ENCODE measurements at regions not wholly inside any gene's neighbourhood (a gene's known extent, or its start where the extent isn't known, plus 50 kb on each side); places are given as distances from the start of the nearest gene placed in this dataset.

- no peak overlapping the region for H2AFZ ChIP-seq (ENCODE audit: low read depth)
- TF ChIP-seq, protein P1, sequence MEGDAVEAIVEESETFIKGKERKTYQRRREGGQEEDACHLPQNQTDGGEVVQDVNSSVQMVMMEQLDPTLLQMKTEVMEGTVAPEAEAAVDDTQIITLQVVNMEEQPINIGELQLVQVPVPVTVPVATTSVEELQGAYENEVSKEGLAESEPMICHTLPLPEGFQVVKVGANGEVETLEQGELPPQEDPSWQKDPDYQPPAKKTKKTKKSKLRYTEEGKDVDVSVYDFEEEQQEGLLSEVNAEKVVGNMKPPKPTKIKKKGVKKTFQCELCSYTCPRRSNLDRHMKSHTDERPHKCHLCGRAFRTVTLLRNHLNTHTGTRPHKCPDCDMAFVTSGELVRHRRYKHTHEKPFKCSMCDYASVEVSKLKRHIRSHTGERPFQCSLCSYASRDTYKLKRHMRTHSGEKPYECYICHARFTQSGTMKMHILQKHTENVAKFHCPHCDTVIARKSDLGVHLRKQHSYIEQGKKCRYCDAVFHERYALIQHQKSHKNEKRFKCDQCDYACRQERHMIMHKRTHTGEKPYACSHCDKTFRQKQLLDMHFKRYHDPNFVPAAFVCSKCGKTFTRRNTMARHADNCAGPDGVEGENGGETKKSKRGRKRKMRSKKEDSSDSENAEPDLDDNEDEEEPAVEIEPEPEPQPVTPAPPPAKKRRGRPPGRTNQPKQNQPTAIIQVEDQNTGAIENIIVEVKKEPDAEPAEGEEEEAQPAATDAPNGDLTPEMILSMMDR (conservative IDR thresholded peaks at IDR 0.05; ENCODE audit: low read depth, low read length) = no peak
- no peak overlapping the region for H3K4me2 ChIP-seq
- no peak overlapping the region for H3K4me3 ChIP-seq (IDR thresholded peaks at IDR 0.05; ENCODE audit: insufficient read depth, low read depth, low read length)
- H3K9ac ChIP-seq = no peak overlapping the region
- peaks cover 5% of the 10 kb centered on the region; the same call in 1 of the 2 replicates for H3K27me3 ChIP-seq (ENCODE audit: insufficient read depth, low read depth)
- H3K4me1 ChIP-seq (ENCODE audit: low read depth, poor library complexity, severe bottlenecking) = no peaks in the 10 kb centered on the region
- no peak overlapping the region for H3K27ac ChIP-seq
- no peaks in the 10 kb centered on the region for H4K20me1 ChIP-seq (ENCODE audit: insufficient read depth)
- H3K36me3 ChIP-seq (ENCODE audit: insufficient read depth) = no peaks in the 10 kb centered on the region
- no peaks in the 10 kb centered on the region for H3K79me2 ChIP-seq (ENCODE audit: insufficient read depth, low read depth)
Measured at GRCh38 chr1:30253807-30254440, 469.5 kb downstream of the MATN1 start.

DNA sequence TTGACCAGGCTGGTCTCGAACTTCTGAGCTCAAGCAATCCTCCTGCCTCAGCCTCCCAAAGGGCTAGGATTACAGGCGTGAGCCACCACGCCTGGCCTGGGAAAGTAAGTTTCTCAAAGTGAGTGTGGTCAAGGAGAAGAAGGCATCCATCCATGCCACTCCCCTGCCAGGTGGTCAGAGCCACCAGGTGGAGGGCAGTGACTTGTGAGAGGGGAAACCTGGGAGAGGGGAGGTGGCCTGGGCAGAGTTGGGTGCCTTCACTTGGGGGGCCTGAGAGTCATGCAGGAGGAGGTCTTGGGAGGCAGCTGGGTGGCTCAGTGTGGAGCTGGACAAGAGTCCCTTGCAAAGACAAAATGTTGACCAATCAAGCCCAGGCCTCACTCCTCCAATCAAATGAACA is 470.0 kb downstream of the MATN1 start:
- no peaks in the 10 kb centered on the region for H3K79me2 ChIP-seq (ENCODE audit: insufficient read depth, low read depth)
- H3K27ac ChIP-seq = no peak overlapping the region
- H3K4me3 ChIP-seq (IDR thresholded peaks at IDR 0.05; ENCODE audit: insufficient read depth, low read depth, low read length) = no peak overlapping the region
- H3K4me2 ChIP-seq = no peak overlapping the region
- no peak overlapping the region for H3K9ac ChIP-seq
- H3K27me3 ChIP-seq (ENCODE audit: insufficient read depth, low read depth) = peaks cover 5% of the 10 kb centered on the region; the same call in 1 of the 2 replicates
- no peaks in the 10 kb centered on the region for H3K4me1 ChIP-seq (ENCODE audit: low read depth, poor library complexity, severe bottlenecking)
- no peak overlapping the region for H2AFZ ChIP-seq (ENCODE audit: low read depth)
- H3K36me3 ChIP-seq (ENCODE audit: insufficient read depth) = no peaks in the 10 kb centered on the region
- H4K20me1 ChIP-seq (ENCODE audit: insufficient read depth) = no peaks in the 10 kb centered on the region
- TF ChIP-seq, protein P1 (conservative IDR thresholded peaks at IDR 0.05; ENCODE audit: low read depth, low read length) = no peak

GRCh38 chr1:30250984-30251850 is 472.2 kb downstream of the MATN1 start:
- H3K4me1 ChIP-seq (ENCODE audit: low read depth, poor library complexity, severe bottlenecking) = no peaks in the 10 kb centered on the region
- H3K36me3 ChIP-seq (ENCODE audit: insufficient read depth) = no peaks in the 10 kb centered on the region
- no peak overlapping the region for H3K4me3 ChIP-seq (IDR thresholded peaks at IDR 0.05; ENCODE audit: insufficient read depth, low read depth, low read length)
- H3K4me2 ChIP-seq = no peak overlapping the region
- H3K79me2 ChIP-seq (ENCODE audit: insufficient read depth, low read depth) = no peaks in the 10 kb centered on the region
- TF ChIP-seq, protein P1 (conservative IDR thresholded peaks at IDR 0.05; ENCODE audit: low read depth, low read length) = no peak
- H3K9ac ChIP-seq = no peak overlapping the region
- H2AFZ ChIP-seq (ENCODE audit: low read depth) = no peak overlapping the region
- peaks cover 11% of the 10 kb centered on the region; the same call in 1 of the 2 replicates for H3K27me3 ChIP-seq (ENCODE audit: insufficient read depth, low read depth)
- H3K27ac ChIP-seq = no peak overlapping the region
- H4K20me1 ChIP-seq (ENCODE audit: insufficient read depth) = no peaks in the 10 kb centered on the region

DNA sequence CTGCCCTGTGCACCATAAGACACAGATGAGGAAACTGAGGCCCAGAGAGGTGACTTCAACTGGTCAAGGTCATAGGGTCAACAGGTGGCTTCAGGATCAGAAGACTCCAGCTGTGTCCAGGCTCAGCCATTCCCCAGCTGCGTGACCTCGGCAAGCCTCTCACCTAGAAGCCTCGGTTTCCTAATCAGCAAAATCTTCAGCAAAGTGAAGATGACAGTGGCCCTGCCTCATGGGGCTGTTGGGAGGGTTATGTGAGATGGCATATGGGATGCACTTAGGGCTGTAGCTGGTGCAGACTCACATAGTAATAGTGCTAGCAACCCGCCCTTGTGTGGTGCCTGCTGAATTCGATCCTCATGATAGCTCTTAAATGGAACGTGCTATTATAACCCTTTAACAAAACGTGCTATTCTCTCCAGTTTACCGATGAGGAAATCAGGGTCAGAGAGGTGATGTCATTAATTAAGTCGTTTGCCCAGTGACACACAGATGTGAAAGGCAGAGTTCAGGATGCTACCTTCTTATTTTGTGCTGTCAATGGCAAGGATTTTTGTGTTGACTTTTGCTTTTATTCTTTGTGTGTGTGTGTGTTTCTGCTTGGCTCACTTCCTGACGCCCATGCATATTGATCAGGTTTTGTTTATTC is 472.9 kb downstream of the MATN1 start:
- no peaks in the 10 kb centered on the region for H3K36me3 ChIP-seq (ENCODE audit: insufficient read depth)
- no peak overlapping the region for H3K4me2 ChIP-seq
- H3K4me3 ChIP-seq (IDR thresholded peaks at IDR 0.05; ENCODE audit: insufficient read depth, low read depth, low read length) = no peak overlapping the region
- H3K4me1 ChIP-seq (ENCODE audit: low read depth, poor library complexity, severe bottlenecking) = no peaks in the 10 kb centered on the region
- no peak overlapping the region for H3K27ac ChIP-seq
- no peaks in the 10 kb centered on the region for H3K79me2 ChIP-seq (ENCODE audit: insufficient read depth, low read depth)
- no peak overlapping the region for H2AFZ ChIP-seq (ENCODE audit: low read depth)
- TF ChIP-seq, protein P1 (conservative IDR thresholded peaks at IDR 0.05; ENCODE audit: low read depth, low read length) = no peak
- H4K20me1 ChIP-seq (ENCODE audit: insufficient read depth) = no peaks in the 10 kb centered on the region
- H3K9ac ChIP-seq = no peak overlapping the region
- peaks cover 12% of the 10 kb centered on the region; the same call in 1 of the 2 replicates for H3K27me3 ChIP-seq (ENCODE audit: insufficient read depth, low read depth)

All from KMS-11 (cell line).